IMR-90 (cell line): ENCODE measurements at regions not wholly inside any gene's neighbourhood (a gene's known extent, or its start where the extent isn't known, plus 50 kb on each side); places are given as distances from the start of the nearest gene placed in this dataset.
A peak's percentile ranks its signal among the peaks of the same experiment; 100 is the strongest.

Experiments
- ATAC-seq: fragments of 200-7000 bp; cut with Tn5 transposase; 2 replicates; pipeline ENCODE4 v1.9.1; 2020; ENCODE audit warnings: low read depth, mild to moderate bottlenecking, moderate library complexity
- BruUV-seq: library from RNA; stranded (reverse); fragments of 400-500 nt; replicated peaks from 2 replicates; lab custom pipeline; 2021; lab: Mats Ljungman, UMichigan
- CTCF ChIA-PET: fragments of 300-600 bp; formaldehyde crosslinking; extraction: SDS; loops from one replicate; lab custom pipeline; 2021; ENCODE audit warnings: antibody characterized with exemption; lab: Yijun Ruan, JAX
- POLR2A ChIA-PET: fragments of 300-600 bp; sonication (Branson Sonifier 250); formaldehyde crosslinking; loops from one replicate; lab custom pipeline; 2022; ENCODE audit warnings: antibody characterized with exemption; ENCODE audit not compliant: unreplicated experiment; lab: Charles Lee
- DNase-seq: peaks from one replicate; pipeline ENCODE4 v3.0.0; 2013
- H2AFZ ChIP-seq: replicated peaks from 2 replicates; pipeline ENCODE3; 2013; ENCODE audit warnings: low read length, mild to moderate bottlenecking; ENCODE audit not compliant: poor library complexity
- H2AK5ac ChIP-seq: 2 replicates; pipeline ENCODE4 v1.6.1; 2013; ENCODE audit warnings: low read depth, low read length, inconsistent platforms
- H2AK9ac ChIP-seq: replicated peaks from 2 replicates; pipeline ENCODE3; 2013; ENCODE audit warnings: mild to moderate bottlenecking, low read depth, low read length, moderate library complexity; ENCODE audit not compliant: poor library complexity
- H2BK120ac ChIP-seq: 2 replicates; pipeline ENCODE4 v1.6.1; 2013; ENCODE audit warnings: low read depth, low read length, inconsistent platforms
- H2BK15ac ChIP-seq: 3 replicates; pipeline ENCODE4 v1.6.1; 2013; ENCODE audit warnings: low read depth, low read length, inconsistent platforms
- H2BK20ac ChIP-seq: 2 replicates; pipeline ENCODE4 v1.6.1; 2013; ENCODE audit warnings: low read depth, mild to moderate bottlenecking, inconsistent platforms, low read length, moderate library complexity
- H2BK5ac ChIP-seq: 2 replicates; pipeline ENCODE4 v1.6.1; 2013; ENCODE audit warnings: mild to moderate bottlenecking, low read depth, low read length, inconsistent platforms; ENCODE audit not compliant: poor library complexity, severe bottlenecking
- H3K14ac ChIP-seq: replicated peaks from 2 replicates; pipeline ENCODE4 v1.6.1; 2013; ENCODE audit warnings: low read depth, low read length, inconsistent platforms
- H3K18ac ChIP-seq: 2 replicates; pipeline ENCODE4 v1.6.1; 2013; ENCODE audit warnings: low read depth, low read length, control low read depth
- H3K23ac ChIP-seq: 2 replicates; pipeline ENCODE4 v1.6.1; 2013; ENCODE audit warnings: low read depth, low read length, inconsistent platforms
- H3K27ac ChIP-seq: 2 replicates; pipeline ENCODE4 v1.5.1; 2013; ENCODE audit warnings: mild to moderate bottlenecking, control low read depth, low read length; ENCODE audit not compliant: insufficient read depth
- H3K27me3 ChIP-seq: 2 replicates; pipeline ENCODE4 v1.6.1; 2013; ENCODE audit warnings: low read length; ENCODE audit not compliant: control insufficient read depth, insufficient read depth
- H3K36me3 ChIP-seq: 2 replicates; pipeline ENCODE4 v1.6.1; 2013; ENCODE audit warnings: low read length, mixed read lengths; ENCODE audit not compliant: control insufficient read depth, insufficient read depth
- H3K4ac ChIP-seq: 2 replicates; pipeline ENCODE4 v1.6.1; 2013; ENCODE audit warnings: low read depth, low read length, inconsistent platforms
- H3K4me1 ChIP-seq: 2 replicates; pipeline ENCODE4 v1.6.1; 2013; ENCODE audit warnings: low read length, mixed read lengths; ENCODE audit not compliant: control insufficient read depth, insufficient read depth
- H3K4me2 ChIP-seq: 2 replicates; pipeline ENCODE4 v1.6.1; 2013; ENCODE audit warnings: low read depth, mild to moderate bottlenecking, control low read depth, low read length, moderate library complexity
- H3K4me3 ChIP-seq: 2 replicates; pipeline ENCODE4 v1.5.1; 2013; ENCODE audit warnings: low read depth, mild to moderate bottlenecking, control low read depth, low read length, moderate library complexity; ENCODE audit not compliant: insufficient read depth
- H3K56ac ChIP-seq: 2 replicates; pipeline ENCODE4 v1.6.1; 2013; ENCODE audit warnings: low read length, inconsistent platforms; ENCODE audit not compliant: insufficient read depth; ENCODE audit errors: extremely low read depth
- H3K79me1 ChIP-seq, 2 experiments: 2 replicates each; pipeline ENCODE4 v1.6.1; 2013; ENCODE audit warnings: low read length in 2 of 2, inconsistent platforms in 1 of 2, low read depth in 1 of 2
- H3K9ac ChIP-seq: 2 replicates; pipeline ENCODE4 v1.6.1; 2013; ENCODE audit warnings: low read depth, low read length, control low read depth
- H3K9me1 ChIP-seq: 2 replicates; pipeline ENCODE4 v1.6.1; 2013; ENCODE audit warnings: low read length, inconsistent platforms; ENCODE audit not compliant: insufficient read depth
- H3K9me3 ChIP-seq: 2 replicates; pipeline ENCODE4 v1.6.1; 2013; ENCODE audit warnings: low read length; ENCODE audit not compliant: control insufficient read depth, insufficient read depth
- H4K20me1 ChIP-seq: 2 replicates; pipeline ENCODE4 v1.6.1; 2013; ENCODE audit warnings: low read length, inconsistent platforms; ENCODE audit not compliant: insufficient read depth
- H4K5ac ChIP-seq: 2 replicates; pipeline ENCODE4 v1.6.1; 2013; ENCODE audit warnings: mild to moderate bottlenecking, low read depth, low read length, control low read depth
- H4K8ac ChIP-seq, 2 experiments: 2 replicates each; pipeline ENCODE4 v1.6.1; 2013; ENCODE audit warnings: low read depth in 2 of 2, low read length in 2 of 2, control low read depth in 1 of 2, inconsistent platforms in 1 of 2
- H4K91ac ChIP-seq: 2 replicates; pipeline ENCODE4 v1.6.1; 2013; ENCODE audit warnings: low read depth, low read length, inconsistent platforms; ENCODE audit not compliant: insufficient read depth
- CEBPB ChIP-seq: IDR thresholded peaks from 2 replicates; pipeline ENCODE4 v1.6.1; 2012; ENCODE audit warnings: low read depth, low read length, improper control_type of control experiment
- ELK1 ChIP-seq: fragments of 150-350 bp; IDR thresholded peaks from 2 replicates; pipeline ENCODE4 v1.6.1; 2016; ENCODE audit warnings: low read depth, mild to moderate bottlenecking, low read length, moderate library complexity, borderline replicate concordance
- MXI1 ChIP-seq: IDR thresholded peaks from 2 replicates; pipeline ENCODE4 v1.6.1; 2012; ENCODE audit warnings: low read depth, mild to moderate bottlenecking, low read length, moderate library complexity, borderline replicate concordance
- POLR2A ChIP-seq: IDR thresholded peaks from 2 replicates; pipeline ENCODE4 v1.6.1; 2012; ENCODE audit warnings: mild to moderate bottlenecking, low read depth, low read length
- RAD21 ChIP-seq: IDR thresholded peaks from 2 replicates; pipeline ENCODE4 v1.6.1; 2012; ENCODE audit warnings: low read length, improper control_type of control experiment
- RCOR1 ChIP-seq: IDR thresholded peaks from 2 replicates; pipeline ENCODE4 v1.6.1; 2012; ENCODE audit warnings: mild to moderate bottlenecking, low read length, improper control_type of control experiment; ENCODE audit not compliant: insufficient replicate concordance
- dilution Hi-C: fragments of 300-500 bp; cut with HindIII; formaldehyde crosslinking; loops from one replicate; pipeline ENCODE4 v1.14.3; 2018; ENCODE audit warnings: low sequenced_read_pairs; ENCODE audit not compliant: unreplicated experiment
- in situ Hi-C: fragments of 300-500 bp; cut with MboI; formaldehyde crosslinking; loops from 3 replicates; pipeline ENCODE4 v1.14.3; 2019; ENCODE audit warnings: low sequenced_read_pairs, inconsistent platforms, mixed read lengths
- intact Hi-C: fragments of 100-400 bp; cut with micrococcal nuclease; formaldehyde crosslinking; loops from 2 replicates; pipeline ENCODE4 v1.10.0; 2022

GRCh38 chr2:221060376-221060775, 511.7 kb downstream of the EPHA4 start:
- TF ChIP-seq MXI1 = no peak
- no peak for TF ChIP-seq POLR2A
- no peak for TF ChIP-seq CEBPB
- no peak for TF ChIP-seq ELK1
- no peak for TF ChIP-seq RCOR1
- no peak for TF ChIP-seq RAD21
- no peak overlapping the region for H3K9ac ChIP-seq
- no peak overlapping the region for H4K8ac ChIP-seq
- no peaks in the 10 kb centered on the region for H3K79me1 ChIP-seq
- H3K56ac ChIP-seq = no peak overlapping the region
- no peak overlapping the region for H3K23ac ChIP-seq
- H4K5ac ChIP-seq = no peak overlapping the region
- H3K4me1 ChIP-seq = no peaks in the 10 kb centered on the region
- H3K14ac ChIP-seq = no peak overlapping the region
- DNase-seq (peak; percentile 78), ATAC-seq (peak; percentile 81)
- no peaks in the 10 kb centered on the region for H3K9me1 ChIP-seq
- H3K4ac ChIP-seq = no peak overlapping the region
- BruUV-seq = no TSS peak
- POLR2A ChIA-PET = interaction anchor here (0.6 kb wide), 1 partner anchor 44 kb away, joined by 6 read pairs; no protein-coding TSS in a partner anchor
- no peak overlapping the region for H4K91ac ChIP-seq
- H3K27ac ChIP-seq = no peak overlapping the region
- intact Hi-C loops = loop anchor here (10.0 kb wide), 1 partner anchor 276 kb away; no protein-coding TSS in a partner anchor
- no peak overlapping the region for H2AFZ ChIP-seq
- no peak overlapping the region for H2AK9ac ChIP-seq
- H2BK120ac ChIP-seq = no peak overlapping the region
- H4K20me1 ChIP-seq = no peaks in the 10 kb centered on the region
- no peak overlapping the region for H2AK5ac ChIP-seq
- H3K27me3 ChIP-seq = no peaks in the 10 kb centered on the region; the same call in 1 of the 2 replicates
- dilution Hi-C loops = no loop called here
- H2BK5ac ChIP-seq = no peak overlapping the region
- H3K4me3 ChIP-seq = no peak overlapping the region
- H3K4me2 ChIP-seq = no peak overlapping the region
- no peak overlapping the region for H3K18ac ChIP-seq
- H3K9me3 ChIP-seq = no peaks in the 10 kb centered on the region
- CTCF ChIA-PET = no interaction called here
- H2BK20ac ChIP-seq = no peak overlapping the region; the same call in 1 of the 2 replicates
- no peak overlapping the region for H2BK15ac ChIP-seq
- in situ Hi-C loops = no loop called here
- H3K36me3 ChIP-seq = no peaks in the 10 kb centered on the region
